CD4-positive, alpha-beta T cell (primary cell): ENCODE measurements at regions not wholly inside any gene's neighbourhood (a gene's known extent, or its start where the extent isn't known, plus 50 kb on each side); places are given as distances from the start of the nearest gene placed in this dataset.

Source experiments
- ATAC-seq: fragments of 200-7000 bp; cut with Tn5 transposase; one replicate; pipeline ENCODE4 v1.10.0; 2022; ENCODE audit warnings: mild to moderate bottlenecking; ENCODE audit not compliant: poor library complexity
- CTCF ChIA-PET: fragments of 350-600 bp; sonication (Branson Sonifier 250); formaldehyde crosslinking; loops from one replicate; lab custom pipeline; 2021; ENCODE audit warnings: antibody characterized with exemption, inconsistent platforms; lab: Charles Lee
- POLR2A ChIA-PET: fragments of 350-600 bp; sonication (Branson Sonifier 250); formaldehyde crosslinking; loops from one replicate; lab custom pipeline; 2021; ENCODE audit warnings: antibody characterized with exemption, inconsistent platforms; lab: Charles Lee
- DNase-seq, 14 experiments: peaks; one replicate each; pipeline ENCODE4 v3.0.0-alpha.2; 2013 to 2020; ENCODE audit warnings: mixed read lengths in 2 of 14
- H3K27ac ChIP-seq, 2 donors: one replicate each; pipeline versions ENCODE4 v1.5.1 to v1.7.0; 2013; ENCODE audit warnings: low read length in 2 of 2, low read depth in 1 of 2, mild to moderate bottlenecking in 1 of 2
- H3K27me3 ChIP-seq, 2 experiments: 1 replicate in 1 of 2; 2 replicates in 1 of 2; pipeline versions ENCODE4 v1.6.1 to v1.7.0; 2013; ENCODE audit warnings: low read length in 2 of 2, control low read depth in 1 of 2, mild to moderate bottlenecking in 1 of 2, moderate library complexity in 1 of 2; ENCODE audit not compliant: insufficient read depth in 2 of 2, control insufficient read depth in 1 of 2
- H3K36me3 ChIP-seq: one replicate; pipeline ENCODE4 v1.6.1; 2013; ENCODE audit warnings: low read length, control low read depth; ENCODE audit not compliant: insufficient read depth
- H3K4me1 ChIP-seq: one replicate; pipeline ENCODE4 v1.6.1; 2013; ENCODE audit warnings: low read length, control low read depth; ENCODE audit not compliant: insufficient read depth
- H3K4me3 ChIP-seq: one replicate; pipeline ENCODE4 v1.5.1; 2013; ENCODE audit warnings: mild to moderate bottlenecking, low read length, moderate library complexity
- H3K9me3 ChIP-seq, 2 experiments: 1 replicate in 1 of 2; 2 replicates in 1 of 2; pipeline versions ENCODE4 v1.6.1 to v1.7.0; 2013; ENCODE audit warnings: low read length in 2 of 2, mild to moderate bottlenecking in 2 of 2, control low read depth in 1 of 2, moderate library complexity in 1 of 2; ENCODE audit not compliant: control insufficient read depth in 1 of 2, insufficient read depth in 1 of 2
- H3K27ac Mint-ChIP-seq: one replicate; pipeline ENCODE4 v1.8.0; 2020; ENCODE audit warnings: mixed read lengths
- H3K27me3 Mint-ChIP-seq: one replicate; pipeline ENCODE4 v1.8.0; 2021; ENCODE audit warnings: mixed read lengths
- H3K36me3 Mint-ChIP-seq: one replicate; pipeline ENCODE4 v1.8.0; 2021; ENCODE audit warnings: low read depth, mixed read lengths
- H3K4me1 Mint-ChIP-seq: one replicate; pipeline ENCODE4 v1.8.0; 2021; ENCODE audit warnings: low read depth, mixed read lengths
- H3K4me3 Mint-ChIP-seq: one replicate; pipeline ENCODE4 v1.8.0; 2020; ENCODE audit warnings: mild to moderate bottlenecking, mixed read lengths
- H3K9me3 Mint-ChIP-seq: one replicate; pipeline ENCODE4 v1.8.0; 2020; ENCODE audit warnings: mixed read lengths
- intact Hi-C, 2 experiments: fragments of 100-400 bp; cut with DNase I in 1 of 2; cut with micrococcal nuclease in 1 of 2; formaldehyde crosslinking; loops; one replicate each; pipeline versions ENCODE4 v1.15.1 to v1.9.0; 2023 to 2025; cut with DNase I, micrococcal nuclease
- TF ChIP-seq, protein P1 (sequence below): fragments of 200-600 bp; IDR thresholded peaks from one replicate; pipeline ENCODE4 v1.8.0; 2022; ENCODE audit warnings: antibody characterized with exemption, mild to moderate bottlenecking

DNA sequence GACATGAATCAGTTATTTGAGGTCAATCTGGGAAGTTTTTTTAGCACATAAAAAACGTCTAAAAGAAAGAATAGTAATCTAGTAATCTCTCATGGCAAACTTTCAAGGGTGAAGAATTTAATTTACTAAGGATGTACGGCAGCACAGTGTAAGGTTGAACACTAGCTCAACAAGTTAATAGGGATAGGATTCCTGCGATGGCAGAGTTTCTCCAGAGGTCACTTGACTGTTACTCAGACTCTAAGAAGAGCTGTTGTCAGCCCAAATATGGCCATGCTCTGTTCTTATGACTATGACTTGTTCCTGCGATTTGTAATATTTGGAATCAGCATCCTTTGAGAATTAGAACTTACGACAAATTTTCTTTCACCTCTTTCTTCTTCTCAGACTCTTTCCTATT is 553.3 kb upstream of the TNP1 start:
- no peaks in the 10 kb centered on the region for H3K27me3 ChIP-seq
- no peaks in the 10 kb centered on the region for H3K9me3 ChIP-seq
- Mint-ChIP-seq H3K27me3 (peaks cover 6% of the 10 kb centered on the region), H3K27ac (no peak overlapping the region), H3K36me3 (no peaks in the 10 kb centered on the region), H3K4me3 (no peak overlapping the region), H3K4me1 (no peaks in the 10 kb centered on the region), H3K9me3 (no peaks in the 10 kb centered on the region)
- no peak overlapping the region for H3K27ac ChIP-seq
- ATAC-seq (no peak), DNase-seq (no peak)
- no peaks in the 10 kb centered on the region for H3K36me3 ChIP-seq
- TF ChIP-seq, protein P1, sequence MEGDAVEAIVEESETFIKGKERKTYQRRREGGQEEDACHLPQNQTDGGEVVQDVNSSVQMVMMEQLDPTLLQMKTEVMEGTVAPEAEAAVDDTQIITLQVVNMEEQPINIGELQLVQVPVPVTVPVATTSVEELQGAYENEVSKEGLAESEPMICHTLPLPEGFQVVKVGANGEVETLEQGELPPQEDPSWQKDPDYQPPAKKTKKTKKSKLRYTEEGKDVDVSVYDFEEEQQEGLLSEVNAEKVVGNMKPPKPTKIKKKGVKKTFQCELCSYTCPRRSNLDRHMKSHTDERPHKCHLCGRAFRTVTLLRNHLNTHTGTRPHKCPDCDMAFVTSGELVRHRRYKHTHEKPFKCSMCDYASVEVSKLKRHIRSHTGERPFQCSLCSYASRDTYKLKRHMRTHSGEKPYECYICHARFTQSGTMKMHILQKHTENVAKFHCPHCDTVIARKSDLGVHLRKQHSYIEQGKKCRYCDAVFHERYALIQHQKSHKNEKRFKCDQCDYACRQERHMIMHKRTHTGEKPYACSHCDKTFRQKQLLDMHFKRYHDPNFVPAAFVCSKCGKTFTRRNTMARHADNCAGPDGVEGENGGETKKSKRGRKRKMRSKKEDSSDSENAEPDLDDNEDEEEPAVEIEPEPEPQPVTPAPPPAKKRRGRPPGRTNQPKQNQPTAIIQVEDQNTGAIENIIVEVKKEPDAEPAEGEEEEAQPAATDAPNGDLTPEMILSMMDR: no peak
- intact Hi-C loops: no loop called here
- ChIA-PET CTCF (no interaction called here), POLR2A (interaction anchor here (0.6 kb wide), 1 partner anchor 1337 kb away, joined by 4 read pairs; no protein-coding TSS in a partner anchor)
- H3K4me1 ChIP-seq: no peaks in the 10 kb centered on the region
- H3K4me3 ChIP-seq: no peak overlapping the region

DNA sequence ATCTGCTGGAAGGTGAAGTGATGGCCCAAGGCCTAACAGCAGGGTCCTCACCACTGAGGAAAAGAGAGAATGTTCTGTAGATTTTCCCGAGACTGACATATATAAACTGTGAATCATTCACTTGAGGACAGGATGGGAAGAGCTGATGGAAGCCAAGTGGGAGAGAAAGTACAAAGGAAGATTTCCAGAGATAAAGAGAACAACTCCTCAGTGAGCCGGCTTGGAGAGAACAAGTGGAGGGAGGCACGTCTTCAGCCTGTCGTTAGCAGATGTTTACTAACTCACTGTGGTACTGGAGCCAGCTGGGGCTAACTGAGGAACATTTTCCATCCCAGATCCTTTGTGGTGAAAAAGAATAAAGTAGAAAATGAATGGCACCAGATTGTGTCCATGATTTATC is 552.9 kb upstream of the TNP1 start:
- DNase-seq (no peak), ATAC-seq (no peak)
- H3K9me3 ChIP-seq: no peaks in the 10 kb centered on the region
- no peaks in the 10 kb centered on the region for H3K4me1 ChIP-seq
- H3K4me3 Mint-ChIP-seq: no peak overlapping the region
- intact Hi-C loops: no loop called here
- H3K27ac Mint-ChIP-seq: no peak overlapping the region
- H3K9me3 Mint-ChIP-seq: no peaks in the 10 kb centered on the region
- H3K36me3 ChIP-seq: no peaks in the 10 kb centered on the region
- TF ChIP-seq, protein P1: no peak
- H3K4me3 ChIP-seq: no peak overlapping the region
- H3K27me3 Mint-ChIP-seq: peaks cover 6% of the 10 kb centered on the region
- CTCF ChIA-PET: no interaction called here
- H3K27me3 ChIP-seq: no peaks in the 10 kb centered on the region
- POLR2A ChIA-PET: no interaction called here
- no peak overlapping the region for H3K27ac ChIP-seq
- no peaks in the 10 kb centered on the region for H3K36me3 Mint-ChIP-seq
- H3K4me1 Mint-ChIP-seq: no peaks in the 10 kb centered on the region

DNA sequence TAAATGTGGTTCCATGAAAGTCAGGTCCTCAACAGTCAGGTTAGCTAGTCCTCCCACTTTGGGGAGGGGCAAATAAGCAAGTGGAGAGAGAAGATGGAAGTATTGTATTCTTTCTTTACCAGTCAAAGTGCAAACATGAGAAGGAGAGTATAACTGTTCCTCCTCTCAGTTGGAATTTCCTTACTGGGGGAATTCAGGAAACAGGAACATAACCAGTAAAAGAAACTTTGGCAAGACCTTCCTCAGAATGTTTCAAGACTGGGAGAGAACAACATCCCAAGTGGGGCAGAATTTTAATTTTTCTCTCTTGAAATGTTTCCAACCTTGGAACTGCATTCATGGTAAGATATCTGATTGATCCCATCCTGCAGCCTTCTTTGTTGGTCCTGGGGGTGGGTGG is 552.4 kb upstream of the TNP1 start:
- TF ChIP-seq, protein P1: no peak
- ATAC-seq (no peak), DNase-seq (no peak)
- H3K9me3 ChIP-seq: no peaks in the 10 kb centered on the region
- no peaks in the 10 kb centered on the region for H3K27me3 ChIP-seq
- no peak overlapping the region for H3K27ac ChIP-seq
- H3K9me3 Mint-ChIP-seq: no peaks in the 10 kb centered on the region
- no peak overlapping the region for H3K27ac Mint-ChIP-seq
- CTCF ChIA-PET: no interaction called here
- no peak overlapping the region for H3K4me3 Mint-ChIP-seq
- H3K27me3 Mint-ChIP-seq: peaks cover 6% of the 10 kb centered on the region
- intact Hi-C loops: no loop called here
- H3K36me3 Mint-ChIP-seq: no peaks in the 10 kb centered on the region
- no peaks in the 10 kb centered on the region for H3K4me1 Mint-ChIP-seq
- no peaks in the 10 kb centered on the region for H3K36me3 ChIP-seq
- H3K4me1 ChIP-seq: no peaks in the 10 kb centered on the region
- H3K4me3 ChIP-seq: no peak overlapping the region
- POLR2A ChIA-PET: no interaction called here
